Hepatocyte (in vitro differentiated cells): ENCODE measurements at regions not wholly inside any gene's neighbourhood (a gene's known extent, or its start where the extent isn't known, plus 50 kb on each side); places are given as distances from the start of the nearest gene placed in this dataset.

Source experiments
- EZH2 ChIP-seq: fragments of 200-600 bp; sonication (generic); IDR thresholded peaks from 2 replicates; pipeline ENCODE4 v1.6.1; 2016; ENCODE audit warnings: antibody characterized with exemption, mild to moderate bottlenecking, borderline replicate concordance
- EZH2phosphoT487 ChIP-seq: fragments of 200-600 bp; sonication (generic); IDR thresholded peaks from one replicate; pipeline ENCODE4 v1.6.1; 2018; ENCODE audit warnings: antibody characterized with exemption, mild to moderate bottlenecking, low read depth, moderate library complexity; ENCODE audit not compliant: unreplicated experiment, severe bottlenecking
- TF ChIP-seq, protein P1 (sequence below): fragments of 200-600 bp; sonication (generic); IDR thresholded peaks from 2 replicates; pipeline ENCODE4 v1.5.1; 2016; ENCODE audit warnings: antibody characterized with exemption, mild to moderate bottlenecking; ENCODE audit not compliant: poor library complexity

DNA sequence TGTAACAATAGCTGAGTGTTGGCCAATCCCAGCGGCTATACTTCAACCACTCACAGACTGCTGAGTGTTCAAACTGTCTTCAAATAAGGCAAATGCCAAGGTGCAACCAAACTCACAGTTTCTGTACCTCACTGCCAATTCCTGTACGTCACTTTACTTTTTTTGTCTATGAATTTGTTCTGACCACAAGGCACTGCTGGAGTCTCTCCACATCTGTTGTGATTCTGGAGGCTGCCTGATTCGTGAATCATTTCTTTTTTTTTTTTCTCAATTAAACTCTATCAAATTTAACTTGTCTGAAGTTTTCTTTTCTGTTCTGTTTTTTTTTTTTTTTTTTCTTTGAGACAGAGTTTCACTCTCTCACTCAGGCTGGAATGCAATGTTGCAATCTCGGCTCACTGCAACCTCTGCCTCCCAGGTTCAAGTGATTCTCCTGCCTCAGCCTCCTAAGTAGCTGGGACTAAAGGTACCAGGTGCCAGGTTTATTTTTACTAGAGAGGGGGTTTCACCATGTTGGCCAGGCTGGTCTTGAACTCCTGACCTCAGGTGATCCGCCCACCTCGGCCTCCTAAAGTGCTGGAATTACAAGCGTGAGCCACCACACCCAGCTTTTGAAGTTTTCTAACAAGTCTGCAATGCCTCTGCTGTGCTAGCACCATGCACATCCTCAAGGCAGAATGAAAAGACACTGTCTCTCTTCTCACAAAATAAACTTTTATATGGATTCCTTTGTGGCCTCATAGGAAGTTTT lies 401.7 kb downstream of the IRS2 start:
- TF ChIP-seq, protein P1, sequence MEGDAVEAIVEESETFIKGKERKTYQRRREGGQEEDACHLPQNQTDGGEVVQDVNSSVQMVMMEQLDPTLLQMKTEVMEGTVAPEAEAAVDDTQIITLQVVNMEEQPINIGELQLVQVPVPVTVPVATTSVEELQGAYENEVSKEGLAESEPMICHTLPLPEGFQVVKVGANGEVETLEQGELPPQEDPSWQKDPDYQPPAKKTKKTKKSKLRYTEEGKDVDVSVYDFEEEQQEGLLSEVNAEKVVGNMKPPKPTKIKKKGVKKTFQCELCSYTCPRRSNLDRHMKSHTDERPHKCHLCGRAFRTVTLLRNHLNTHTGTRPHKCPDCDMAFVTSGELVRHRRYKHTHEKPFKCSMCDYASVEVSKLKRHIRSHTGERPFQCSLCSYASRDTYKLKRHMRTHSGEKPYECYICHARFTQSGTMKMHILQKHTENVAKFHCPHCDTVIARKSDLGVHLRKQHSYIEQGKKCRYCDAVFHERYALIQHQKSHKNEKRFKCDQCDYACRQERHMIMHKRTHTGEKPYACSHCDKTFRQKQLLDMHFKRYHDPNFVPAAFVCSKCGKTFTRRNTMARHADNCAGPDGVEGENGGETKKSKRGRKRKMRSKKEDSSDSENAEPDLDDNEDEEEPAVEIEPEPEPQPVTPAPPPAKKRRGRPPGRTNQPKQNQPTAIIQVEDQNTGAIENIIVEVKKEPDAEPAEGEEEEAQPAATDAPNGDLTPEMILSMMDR = no peak
- no peak for TF ChIP-seq EZH2
- TF ChIP-seq EZH2phosphoT487 = no peak
